ENCODE measurements at regions not wholly inside any gene's neighbourhood (a gene's known extent, or its start where the extent isn't known, plus 50 kb on each side); places are given as distances from the start of the nearest gene placed in this dataset.

GRCh38 chrX:111035991-111036390 lies 60.0 kb upstream of the PAK3 start:
- TF ChIP-seq EZH2 (IDR thresholded peaks at IDR 0.05; ENCODE audit: borderline replicate concordance, control insufficient read depth, low read depth, low read length) (no peak), JUND (IDR thresholded peaks at IDR 0.05; ENCODE audit: low read depth, low read length) (no peak), CTCF (IDR thresholded peaks at IDR 0.05 in 2 of 3, conservative IDR thresholded peaks at IDR 0.05 in 1 of 3; ENCODE audit: control insufficient read depth in 2 of 3, extremely low read depth in 1 of 3, insufficient read depth in 1 of 3, low read depth in 3 of 3, low read length in 3 of 3) (no peak)
